Kidney (tissue), 13 donors: ENCODE measurements at regions not wholly inside any gene's neighbourhood (a gene's known extent, or its start where the extent isn't known, plus 50 kb on each side); places are given as distances from the start of the nearest gene placed in this dataset.

Experiments used
- DNase-seq, 5 donors: peaks; one replicate each; pipeline ENCODE4 v3.0.0-alpha.2; 2013 to 2020
- FAIRE-seq: peaks from 2 replicates; lab custom pipeline; 2012; peaks lifted over from hg19 to GRCh38; lab: Jason Lieb, UNC
- H3K27ac ChIP-seq, 2 donors: one replicate each; pipeline ENCODE4 v1.7.0; 2013; ENCODE audit warnings: low read depth in 2 of 2, low read length in 2 of 2, inconsistent platforms in 1 of 2
- H3K27me3 ChIP-seq: one replicate; pipeline ENCODE4 v1.7.1; 2013; ENCODE audit warnings: low read length, inconsistent platforms; ENCODE audit not compliant: control insufficient read depth, insufficient read depth
- H3K36me3 ChIP-seq, 3 donors: one replicate each; pipeline versions ENCODE4 v1.7.0 to v1.7.1; 2013; ENCODE audit warnings: low read length in 3 of 3, control low read depth in 1 of 3, inconsistent platforms in 1 of 3; ENCODE audit not compliant: insufficient read depth in 3 of 3, control insufficient read depth in 2 of 3
- H3K4me1 ChIP-seq, 3 donors: one replicate each; pipeline versions ENCODE4 v1.7.0 to v1.7.1; 2013; ENCODE audit warnings: low read length in 3 of 3, inconsistent platforms in 1 of 3, low read depth in 1 of 3; ENCODE audit not compliant: control insufficient read depth in 2 of 3, insufficient read depth in 2 of 3
- H3K4me3 ChIP-seq, 3 donors: one replicate each; pipeline versions ENCODE4 v1.7.0 to v1.8.1; 2013; ENCODE audit warnings: low read length in 3 of 3, control low read depth in 1 of 3, inconsistent platforms in 1 of 3
- H3K9ac ChIP-seq, 3 donors: one replicate each; pipeline versions ENCODE4 v1.7.0 to v1.7.1; 2013; ENCODE audit warnings: low read length in 3 of 3, control low read depth in 1 of 3, inconsistent platforms in 1 of 3
- H3K9me3 ChIP-seq, 3 donors: one replicate each; pipeline versions ENCODE4 v1.7.0 to v1.7.1; 2013; ENCODE audit warnings: low read length in 3 of 3, control low read depth in 1 of 3, inconsistent platforms in 1 of 3; ENCODE audit not compliant: control insufficient read depth in 2 of 3, insufficient read depth in 1 of 3
- intact Hi-C: fragments of 100-400 bp; cut with DNase I; formaldehyde crosslinking; loops from one replicate; pipeline ENCODE4 v1.11.1; 2022
- TF ChIP-seq, protein P1 (sequence below): IDR thresholded peaks from 3 replicates; pipeline ENCODE4 v1.5.1; 2012; ENCODE audit warnings: mild to moderate bottlenecking, moderate library complexity, borderline replicate concordance; ENCODE audit not compliant: insufficient read depth; ENCODE audit errors: extremely low read depth
- donor health status: control.
- donor health status: control.
- donor health status: control.
- donor health status: control.
- donor health status: control.
- donor health status: DM: yes; HTN: yes; CAD: no.
- donor health status: Normal renal cell carcinoma (clear cell type).

DNA sequence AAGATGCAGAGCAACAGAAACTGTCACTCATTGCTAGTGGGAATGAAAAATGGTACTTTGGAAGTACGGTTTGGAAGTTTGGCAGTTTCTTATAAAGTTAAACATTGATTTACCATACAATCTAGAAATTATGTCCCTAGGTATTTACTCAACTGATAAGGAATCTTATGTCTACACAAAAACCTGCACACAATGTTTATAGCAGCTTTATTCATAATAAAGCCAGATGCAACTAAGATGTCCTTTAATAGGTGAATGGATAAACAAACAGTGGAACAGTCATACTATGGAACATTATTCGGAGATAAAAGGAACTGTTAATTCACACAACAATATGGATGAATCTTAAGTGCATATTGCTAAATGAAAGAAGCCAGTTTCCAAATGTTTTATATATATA is 96.2 kb upstream of the SIRPA start:
- H3K9ac ChIP-seq = no peak overlapping the region
- H3K27me3 ChIP-seq = no peaks in the 10 kb centered on the region
- H3K9me3 ChIP-seq = no peaks in the 10 kb centered on the region
- no peak for DNase-seq
- TF ChIP-seq, protein P1, sequence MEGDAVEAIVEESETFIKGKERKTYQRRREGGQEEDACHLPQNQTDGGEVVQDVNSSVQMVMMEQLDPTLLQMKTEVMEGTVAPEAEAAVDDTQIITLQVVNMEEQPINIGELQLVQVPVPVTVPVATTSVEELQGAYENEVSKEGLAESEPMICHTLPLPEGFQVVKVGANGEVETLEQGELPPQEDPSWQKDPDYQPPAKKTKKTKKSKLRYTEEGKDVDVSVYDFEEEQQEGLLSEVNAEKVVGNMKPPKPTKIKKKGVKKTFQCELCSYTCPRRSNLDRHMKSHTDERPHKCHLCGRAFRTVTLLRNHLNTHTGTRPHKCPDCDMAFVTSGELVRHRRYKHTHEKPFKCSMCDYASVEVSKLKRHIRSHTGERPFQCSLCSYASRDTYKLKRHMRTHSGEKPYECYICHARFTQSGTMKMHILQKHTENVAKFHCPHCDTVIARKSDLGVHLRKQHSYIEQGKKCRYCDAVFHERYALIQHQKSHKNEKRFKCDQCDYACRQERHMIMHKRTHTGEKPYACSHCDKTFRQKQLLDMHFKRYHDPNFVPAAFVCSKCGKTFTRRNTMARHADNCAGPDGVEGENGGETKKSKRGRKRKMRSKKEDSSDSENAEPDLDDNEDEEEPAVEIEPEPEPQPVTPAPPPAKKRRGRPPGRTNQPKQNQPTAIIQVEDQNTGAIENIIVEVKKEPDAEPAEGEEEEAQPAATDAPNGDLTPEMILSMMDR = no peak
- no peaks in the 10 kb centered on the region for H3K36me3 ChIP-seq
- H3K27ac ChIP-seq = no peak overlapping the region
- intact Hi-C loops = no loop called here
- no peaks in the 10 kb centered on the region for H3K4me1 ChIP-seq
- no peak for FAIRE-seq
- no peak overlapping the region for H3K4me3 ChIP-seq

DNA sequence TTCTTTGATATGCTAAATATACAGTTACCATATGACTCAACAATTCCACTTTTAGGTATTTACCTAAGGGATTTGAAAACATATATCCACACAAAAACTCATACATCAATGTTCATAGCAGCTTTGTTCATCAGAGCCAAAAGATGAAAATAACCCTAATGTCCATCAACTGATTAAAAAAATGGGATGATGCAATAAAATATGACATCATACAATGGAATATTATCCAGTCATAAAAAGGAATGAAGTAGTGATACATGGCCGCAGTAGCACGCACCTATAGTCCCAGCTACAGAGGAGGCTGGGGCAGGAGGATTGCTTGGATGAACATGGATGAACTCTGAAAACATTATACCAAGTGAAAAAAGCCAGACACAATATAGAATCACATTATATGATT is 101.4 kb upstream of the SIRPA start:
- TF ChIP-seq, protein P1 = no peak
- no peak for FAIRE-seq
- Histone ChIP-seq H3K27ac (no peak overlapping the region), H3K4me1 (no peaks in the 10 kb centered on the region), H3K36me3 (no peaks in the 10 kb centered on the region), H3K9ac (no peak overlapping the region), H3K27me3 (no peaks in the 10 kb centered on the region), H3K4me3 (no peak overlapping the region), H3K9me3 (no peaks in the 10 kb centered on the region)
- intact Hi-C loops = no loop called here
- DNase-seq = no peak

DNA sequence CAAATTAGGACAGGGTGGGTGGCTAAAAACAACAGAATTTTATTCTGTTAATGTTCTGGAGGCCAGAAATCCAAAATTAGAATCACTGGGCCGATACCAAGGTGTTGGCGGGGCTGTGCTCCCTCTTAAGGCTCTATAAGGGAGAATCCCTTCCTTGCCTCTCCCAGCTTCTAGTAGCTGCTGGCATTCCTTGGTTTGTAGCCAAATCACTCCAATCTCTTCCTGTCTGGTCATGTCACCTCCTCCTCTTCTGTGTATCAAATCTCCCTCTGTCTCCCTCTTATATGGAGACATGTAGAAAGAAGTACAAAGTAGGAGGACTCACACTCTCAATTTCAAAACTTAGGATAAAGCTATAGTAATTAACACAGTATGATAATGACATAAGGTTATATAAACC is 102.9 kb upstream of the SIRPA start:
- DNase-seq = no peak
- FAIRE-seq = no peak
- no peaks in the 10 kb centered on the region for H3K4me1 ChIP-seq
- H3K27me3 ChIP-seq = no peaks in the 10 kb centered on the region
- intact Hi-C loops = no loop called here
- no peak overlapping the region for H3K27ac ChIP-seq
- H3K36me3 ChIP-seq = no peaks in the 10 kb centered on the region
- TF ChIP-seq, protein P1 = no peak
- no peak overlapping the region for H3K4me3 ChIP-seq
- no peak overlapping the region for H3K9ac ChIP-seq
- no peaks in the 10 kb centered on the region for H3K9me3 ChIP-seq

DNA sequence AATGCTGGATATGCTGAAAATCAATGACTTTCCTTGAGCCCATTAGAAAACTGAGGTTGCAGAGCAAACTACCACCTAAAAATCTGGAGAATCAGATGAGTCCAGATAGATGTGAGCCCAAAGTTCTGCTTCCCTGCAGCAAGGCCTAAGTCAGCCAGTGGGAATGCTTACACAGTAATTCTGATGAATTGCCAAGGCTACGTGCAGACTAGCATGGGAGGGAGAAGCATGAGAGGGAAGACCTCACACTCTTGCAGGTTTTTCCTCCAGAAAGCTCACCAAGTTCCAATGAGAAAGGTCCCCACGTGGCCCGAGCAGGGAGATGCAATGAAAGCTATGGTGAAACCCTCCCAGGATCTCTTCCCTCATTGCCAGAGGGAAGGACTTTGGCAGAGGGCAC is 104.8 kb upstream of the SIRPA start:
- H3K27ac ChIP-seq = no peak overlapping the region
- intact Hi-C loops = no loop called here
- H3K4me3 ChIP-seq = no peak overlapping the region
- H3K36me3 ChIP-seq = no peaks in the 10 kb centered on the region
- H3K27me3 ChIP-seq = no peaks in the 10 kb centered on the region
- no peaks in the 10 kb centered on the region for H3K4me1 ChIP-seq
- FAIRE-seq (no peak), DNase-seq (no peak)
- TF ChIP-seq, protein P1 = no peak
- H3K9ac ChIP-seq = no peak overlapping the region
- no peaks in the 10 kb centered on the region for H3K9me3 ChIP-seq
